ENCODE measurements at regions not wholly inside any gene's neighbourhood (a gene's known extent, or its start where the extent isn't known, plus 50 kb on each side); places are given as distances from the start of the nearest gene placed in this dataset.

- no peak for TF ChIP-seq CTCF (IDR thresholded peaks at IDR 0.05)
- TF ChIP-seq REST (IDR thresholded peaks at IDR 0.05; ENCODE audit: insufficient read depth in 1 of 2, low read depth in 2 of 2, low read length in 1 of 2): no peak
- TF ChIP-seq TCF7L2 (IDR thresholded peaks at IDR 0.05; ENCODE audit: low read depth, low read length): no peak
Measured at GRCh38 chr2:83002706-83003105, 1456.4 kb downstream of the SUCLG1 start.

Data from Panc1 (cell line).